Cardiac muscle cell (in vitro differentiated cells and primary cell): ENCODE measurements at regions not wholly inside any gene's neighbourhood (a gene's known extent, or its start where the extent isn't known, plus 50 kb on each side); places are given as distances from the start of the nearest gene placed in this dataset.

Experiments used
- DNase-seq, 2 donors: peaks; one replicate each; pipeline versions ENCODE4 v3.0.0 to v3.0.0-alpha.2; 2010 to 2017; ENCODE audit warnings: low read depth in 1 of 2, low spot score in 1 of 2
- H3K27ac ChIP-seq: fragments of 200-600 bp; sonication (generic); 2 replicates; pipeline ENCODE4 v1.5.1; 2016
- H3K27me3 ChIP-seq: fragments of 200-600 bp; sonication (generic); 2 replicates; pipeline ENCODE4 v1.6.0; 2016; ENCODE audit warnings: control low read depth
- H3K36me3 ChIP-seq: fragments of 200-600 bp; sonication (generic); 2 replicates; pipeline ENCODE4 v1.5.1; 2016; ENCODE audit warnings: control low read depth
- H3K4me1 ChIP-seq: fragments of 200-600 bp; sonication (generic); 2 replicates; pipeline ENCODE4 v1.8.1; 2017; ENCODE audit warnings: low read depth, mild to moderate bottlenecking, mixed run types
- H3K4me3 ChIP-seq: fragments of 200-600 bp; sonication (generic); 2 replicates; pipeline ENCODE4 v1.5.1; 2016; ENCODE audit warnings: mild to moderate bottlenecking
- H3K9me3 ChIP-seq: fragments of 200-600 bp; sonication (generic); 2 replicates; pipeline ENCODE4 v1.5.1; 2017; ENCODE audit warnings: low read depth, mild to moderate bottlenecking, control low read depth
- TF ChIP-seq, protein P1 (sequence below): IDR thresholded peaks from 2 replicates; pipeline ENCODE4 v1.5.1; 2012; ENCODE audit warnings: low read depth, mild to moderate bottlenecking, low read length

- Histone ChIP-seq H3K9me3 (no peaks in the 10 kb centered on the region), H3K27me3 (no peaks in the 10 kb centered on the region), H3K36me3 (no peaks in the 10 kb centered on the region), H3K27ac (no peak overlapping the region), H3K4me3 (no peak overlapping the region), H3K4me1 (no peaks in the 10 kb centered on the region)
- no peak for DNase-seq
- TF ChIP-seq, protein P1, sequence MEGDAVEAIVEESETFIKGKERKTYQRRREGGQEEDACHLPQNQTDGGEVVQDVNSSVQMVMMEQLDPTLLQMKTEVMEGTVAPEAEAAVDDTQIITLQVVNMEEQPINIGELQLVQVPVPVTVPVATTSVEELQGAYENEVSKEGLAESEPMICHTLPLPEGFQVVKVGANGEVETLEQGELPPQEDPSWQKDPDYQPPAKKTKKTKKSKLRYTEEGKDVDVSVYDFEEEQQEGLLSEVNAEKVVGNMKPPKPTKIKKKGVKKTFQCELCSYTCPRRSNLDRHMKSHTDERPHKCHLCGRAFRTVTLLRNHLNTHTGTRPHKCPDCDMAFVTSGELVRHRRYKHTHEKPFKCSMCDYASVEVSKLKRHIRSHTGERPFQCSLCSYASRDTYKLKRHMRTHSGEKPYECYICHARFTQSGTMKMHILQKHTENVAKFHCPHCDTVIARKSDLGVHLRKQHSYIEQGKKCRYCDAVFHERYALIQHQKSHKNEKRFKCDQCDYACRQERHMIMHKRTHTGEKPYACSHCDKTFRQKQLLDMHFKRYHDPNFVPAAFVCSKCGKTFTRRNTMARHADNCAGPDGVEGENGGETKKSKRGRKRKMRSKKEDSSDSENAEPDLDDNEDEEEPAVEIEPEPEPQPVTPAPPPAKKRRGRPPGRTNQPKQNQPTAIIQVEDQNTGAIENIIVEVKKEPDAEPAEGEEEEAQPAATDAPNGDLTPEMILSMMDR, result no peak
These were observed 276.2 kb downstream of the MYCN start for GRCh38 chr2:16216558-16216945.

GRCh38 chr2:16215902-16216557 is 275.7 kb downstream of the MYCN start:
- Histone ChIP-seq H3K27ac (no peak overlapping the region), H3K27me3 (no peaks in the 10 kb centered on the region), H3K9me3 (no peaks in the 10 kb centered on the region), H3K36me3 (no peaks in the 10 kb centered on the region), H3K4me3 (no peak overlapping the region), H3K4me1 (no peaks in the 10 kb centered on the region)
- TF ChIP-seq, protein P1, result no peak
- DNase-seq, result no peak

DNA sequence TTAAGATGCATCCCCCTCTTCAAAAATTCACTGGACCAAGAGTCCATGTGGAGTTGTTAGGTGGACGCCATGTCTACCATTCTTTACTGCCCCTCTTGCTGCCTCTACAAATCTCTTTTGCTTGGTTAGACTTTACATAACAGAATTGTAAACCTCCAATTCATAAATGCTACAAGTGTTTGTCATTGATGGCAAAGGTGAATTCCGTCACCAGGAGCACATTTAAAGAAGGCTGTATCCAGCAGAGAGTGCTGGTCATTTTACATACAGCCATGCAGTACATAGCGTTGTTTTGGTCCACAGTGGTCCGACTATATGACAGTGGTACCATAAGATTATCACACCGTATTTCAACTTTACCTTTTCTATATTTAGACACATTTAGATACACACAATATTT is 274.5 kb downstream of the MYCN start:
- H3K4me1 ChIP-seq, result no peaks in the 10 kb centered on the region
- TF ChIP-seq, protein P1, result no peak
- no peak for DNase-seq
- no peaks in the 10 kb centered on the region for H3K36me3 ChIP-seq
- no peak overlapping the region for H3K27ac ChIP-seq
- H3K27me3 ChIP-seq, result no peaks in the 10 kb centered on the region
- no peak overlapping the region for H3K4me3 ChIP-seq
- H3K9me3 ChIP-seq, result no peaks in the 10 kb centered on the region

GRCh38 chr2:16214391-16214790 is 274.0 kb downstream of the MYCN start:
- Histone ChIP-seq H3K9me3 (no peaks in the 10 kb centered on the region), H3K4me1 (no peaks in the 10 kb centered on the region), H3K4me3 (no peak overlapping the region), H3K27ac (no peak overlapping the region), H3K36me3 (no peaks in the 10 kb centered on the region), H3K27me3 (no peaks in the 10 kb centered on the region)
- DNase-seq, result no peak
- TF ChIP-seq, protein P1, result no peak

GRCh38 chr2:16212321-16212720 is 272.0 kb downstream of the MYCN start:
- Histone ChIP-seq H3K36me3 (no peaks in the 10 kb centered on the region), H3K27me3 (no peaks in the 10 kb centered on the region), H3K4me3 (no peak overlapping the region), H3K9me3 (no peaks in the 10 kb centered on the region), H3K27ac (no peak overlapping the region), H3K4me1 (no peaks in the 10 kb centered on the region)
- TF ChIP-seq, protein P1, result no peak
- DNase-seq, result no peak
